T-cell (primary cell): ENCODE measurements at regions not wholly inside any gene's neighbourhood (a gene's known extent, or its start where the extent isn't known, plus 50 kb on each side); places are given as distances from the start of the nearest gene placed in this dataset.
"Not testable (repeated sequence)": the region's sequence is repeated elsewhere in the genome, so short reads cannot be mapped to it uniquely, and the experiment has no call there.

ENCODE experiments used
- ATAC-seq, 4 experiments: fragments of 200-7000 bp in 3 of 4; fragments of 150-1000 bp in 1 of 4; cut with Tn5 transposase; replicated peaks in 1 of 4; 1 replicate in 3 of 4; 2 replicates in 1 of 4; pipeline ENCODE4 v1.10.0; 2021; ENCODE audit warnings: moderate library complexity in 3 of 4, mild to moderate bottlenecking in 2 of 4, moderate number of reproducible peaks in 1 of 4
- CTCF ChIA-PET, 2 donors: fragments of 300-600 bp; sonication (Branson Sonifier 250); formaldehyde crosslinking; loops; one replicate each; lab custom pipeline; 2022; ENCODE audit warnings: antibody characterized with exemption in 2 of 2; lab: Charles Lee
- POLR2A ChIA-PET, 2 donors: fragments of 300-600 bp; sonication (Branson Sonifier 250); formaldehyde crosslinking; loops; one replicate each; lab custom pipeline; 2022; ENCODE audit warnings: antibody characterized with exemption in 2 of 2; lab: Charles Lee
- DNase-seq, 35 experiments: peaks; one replicate each; pipeline versions ENCODE4 v3.0.0 to v3.0.0-alpha.2; 2013 to 2023
- H3K27ac ChIP-seq: one replicate; pipeline ENCODE4 v1.5.1; 2013; ENCODE audit warnings: low read length
- H3K27me3 ChIP-seq, 2 experiments: replicated peaks in 1 of 2; 1 replicate in 1 of 2; 2 replicates in 1 of 2; pipeline versions ENCODE4 v1.6.1 to v1.7.0; 2013; ENCODE audit warnings: low read length in 1 of 2, mixed read lengths in 1 of 2; ENCODE audit not compliant: control insufficient read depth in 2 of 2, insufficient read depth in 2 of 2; ENCODE audit errors: extremely low read depth in 1 of 2
- H3K36me3 ChIP-seq, 2 donors: 1 replicate in 1 of 2; 2 replicates in 1 of 2; pipeline versions ENCODE4 v1.6.1 to v1.7.0; 2013; ENCODE audit warnings: low read length in 1 of 2; ENCODE audit not compliant: control insufficient read depth in 2 of 2, insufficient read depth in 1 of 2; ENCODE audit errors: extremely low read depth in 1 of 2
- H3K4me1 ChIP-seq, 2 experiments: 1 replicate in 1 of 2; 2 replicates in 1 of 2; pipeline versions ENCODE4 v1.6.1 to v1.7.0; 2013; ENCODE audit warnings: low read length in 2 of 2, mixed read lengths in 1 of 2; ENCODE audit not compliant: insufficient read depth in 2 of 2, control insufficient read depth in 1 of 2; ENCODE audit errors: extremely low read depth in 1 of 2
- H3K4me3 ChIP-seq, 2 donors: 1 replicate in 1 of 2; 2 replicates in 1 of 2; pipeline versions ENCODE4 v1.5.1 to v1.7.0; 2013; ENCODE audit warnings: mild to moderate bottlenecking in 2 of 2, low read length in 1 of 2, moderate library complexity in 1 of 2; ENCODE audit not compliant: control insufficient read depth in 1 of 2; ENCODE audit errors: extremely low read depth in 1 of 2
- H3K9me3 ChIP-seq: 2 replicates; pipeline ENCODE4 v1.7.0; 2013
- H3K27ac Mint-ChIP-seq, 2 donors: one replicate each; pipeline ENCODE4 v1.8.0; 2020 to 2021; ENCODE audit warnings: mild to moderate bottlenecking in 2 of 2, mixed read lengths in 2 of 2
- H3K27me3 Mint-ChIP-seq, 2 donors: one replicate each; pipeline ENCODE4 v1.8.0; 2021 to 2022; ENCODE audit warnings: mixed read lengths in 2 of 2
- H3K36me3 Mint-ChIP-seq: one replicate; pipeline ENCODE4 v1.8.0; 2021; ENCODE audit warnings: mixed read lengths
- H3K4me1 Mint-ChIP-seq, 3 donors: one replicate each; pipeline ENCODE4 v1.8.0; 2020 to 2022; ENCODE audit warnings: mixed read lengths in 3 of 3, mild to moderate bottlenecking in 1 of 3
- H3K4me3 Mint-ChIP-seq, 3 donors: one replicate each; pipeline ENCODE4 v1.8.0; 2020 to 2022; ENCODE audit warnings: mild to moderate bottlenecking in 3 of 3, mixed read lengths in 3 of 3, moderate library complexity in 3 of 3
- H3K9me3 Mint-ChIP-seq, 3 donors: one replicate each; pipeline ENCODE4 v1.8.0; 2020 to 2022; ENCODE audit warnings: mixed read lengths in 3 of 3
- WGBS: methylation state at CpG from one replicate; pipeline ENCODE4 v1.1.5; 2013; ENCODE audit warnings: missing lambda C conversion rate; ENCODE audit not compliant: insufficient coverage; 5-methylcytosine and 5-hydroxymethylcytosine counted together

DNA sequence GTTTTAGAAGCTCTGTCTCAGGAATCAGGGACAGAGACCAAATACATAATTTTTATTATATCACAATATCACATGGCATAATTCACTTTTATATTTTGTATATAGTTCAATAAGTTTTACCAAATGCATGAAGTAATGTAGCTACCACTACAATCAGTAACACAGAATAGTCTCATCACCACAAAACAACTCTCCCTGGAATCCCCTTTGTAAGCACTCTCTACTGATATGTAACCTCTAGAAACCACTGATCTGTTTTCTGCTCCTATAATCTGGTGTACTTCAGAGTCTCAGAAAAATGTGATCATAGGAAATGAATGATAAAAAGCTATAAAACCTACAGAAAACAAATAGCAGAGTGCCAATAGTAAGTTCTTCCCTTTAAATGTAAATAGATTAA is 1465.9 kb downstream of the SPATA31A7 start:
- H3K9me3 Mint-ChIP-seq, H3K27me3 ChIP-seq, DNase-seq, POLR2A ChIA-PET, H3K4me1 ChIP-seq, H3K36me3 Mint-ChIP-seq, ATAC-seq, H3K27ac ChIP-seq, H3K36me3 ChIP-seq, H3K4me3 Mint-ChIP-seq, CTCF ChIA-PET, H3K4me1 Mint-ChIP-seq, H3K9me3 ChIP-seq, H3K27me3 Mint-ChIP-seq, H3K27ac Mint-ChIP-seq, H3K4me3 ChIP-seq: not testable (repeated sequence)

DNA sequence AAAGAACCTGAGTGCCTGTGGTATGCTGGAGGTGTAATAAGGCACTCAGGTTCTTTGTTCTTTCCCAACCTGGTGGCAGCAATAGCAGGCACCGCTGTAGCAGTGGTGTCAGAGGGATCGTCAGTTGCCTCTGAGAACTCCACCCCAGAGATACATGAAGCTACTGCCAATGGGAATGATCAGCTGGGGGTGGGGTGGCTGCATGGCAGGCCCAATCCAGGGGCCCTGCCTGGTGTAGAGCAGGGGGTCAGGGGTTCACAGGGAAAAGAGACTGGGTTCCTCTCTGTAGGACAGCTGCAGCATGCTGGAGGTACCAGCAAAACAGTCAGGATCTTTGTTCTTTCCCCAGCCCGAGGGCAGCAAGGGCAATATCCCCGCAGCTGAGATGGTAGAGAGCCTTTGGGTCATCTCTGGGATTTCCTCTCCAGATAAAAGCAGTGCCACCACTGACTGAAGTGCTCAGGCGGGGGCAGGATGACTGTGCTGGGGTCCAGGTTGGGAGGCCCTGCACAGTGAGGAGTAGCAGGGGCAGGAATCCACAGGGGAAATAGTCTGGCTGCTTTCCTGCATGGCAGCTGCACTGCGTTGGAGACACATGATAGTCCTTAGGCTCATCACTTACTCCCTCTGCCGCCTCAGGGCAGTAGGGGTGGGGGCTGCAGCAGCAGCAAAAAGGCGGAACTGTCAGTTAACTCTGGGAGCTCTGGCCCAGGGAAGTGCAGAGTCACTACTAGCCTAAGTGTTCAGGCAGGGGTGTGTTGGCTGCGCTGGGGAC is 1473.1 kb downstream of the SPATA31A7 start:
- H3K4me3 ChIP-seq, H3K4me1 ChIP-seq, H3K4me3 Mint-ChIP-seq, H3K9me3 ChIP-seq, H3K27me3 ChIP-seq, H3K9me3 Mint-ChIP-seq, H3K27ac ChIP-seq, CTCF ChIA-PET, H3K27me3 Mint-ChIP-seq, H3K36me3 Mint-ChIP-seq, H3K27ac Mint-ChIP-seq, POLR2A ChIA-PET, H3K36me3 ChIP-seq, H3K4me1 Mint-ChIP-seq: not testable (repeated sequence)
- peak in 3 of 4 experiments; percentile 23 to 39 (median 27) for ATAC-seq
- WGBS, result no CpG with 5 or more reads among the region's 9 CpGs
- DNase-seq, result peak in 1 of 35 experiments; percentile 12

DNA sequence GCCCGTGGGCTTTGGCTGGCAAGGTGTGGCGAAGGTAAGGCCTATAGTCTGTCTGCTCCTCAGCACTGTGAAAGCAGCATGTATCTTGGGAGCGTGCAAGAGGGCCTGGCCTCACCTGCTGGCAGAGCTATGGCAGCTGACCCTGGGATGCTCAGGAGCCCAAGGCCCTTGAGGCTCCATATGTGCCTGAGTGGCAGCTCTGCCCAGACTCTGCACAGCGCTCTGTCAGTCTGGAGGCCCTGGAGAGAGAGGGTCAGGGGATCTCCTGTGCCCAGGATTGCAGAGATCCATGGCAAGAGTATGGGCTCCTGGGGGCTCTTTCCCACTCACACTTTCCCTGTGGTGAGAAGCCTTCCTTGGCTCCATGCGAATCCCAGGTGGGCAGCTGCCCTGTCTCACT is 1473.7 kb downstream of the SPATA31A7 start:
- peak in 2 of 4 experiments; percentile 7 to 14 for ATAC-seq
- not testable (repeated sequence) for H3K9me3 ChIP-seq
- no CpG with 5 or more reads among the region's 5 CpGs for WGBS

DNA sequence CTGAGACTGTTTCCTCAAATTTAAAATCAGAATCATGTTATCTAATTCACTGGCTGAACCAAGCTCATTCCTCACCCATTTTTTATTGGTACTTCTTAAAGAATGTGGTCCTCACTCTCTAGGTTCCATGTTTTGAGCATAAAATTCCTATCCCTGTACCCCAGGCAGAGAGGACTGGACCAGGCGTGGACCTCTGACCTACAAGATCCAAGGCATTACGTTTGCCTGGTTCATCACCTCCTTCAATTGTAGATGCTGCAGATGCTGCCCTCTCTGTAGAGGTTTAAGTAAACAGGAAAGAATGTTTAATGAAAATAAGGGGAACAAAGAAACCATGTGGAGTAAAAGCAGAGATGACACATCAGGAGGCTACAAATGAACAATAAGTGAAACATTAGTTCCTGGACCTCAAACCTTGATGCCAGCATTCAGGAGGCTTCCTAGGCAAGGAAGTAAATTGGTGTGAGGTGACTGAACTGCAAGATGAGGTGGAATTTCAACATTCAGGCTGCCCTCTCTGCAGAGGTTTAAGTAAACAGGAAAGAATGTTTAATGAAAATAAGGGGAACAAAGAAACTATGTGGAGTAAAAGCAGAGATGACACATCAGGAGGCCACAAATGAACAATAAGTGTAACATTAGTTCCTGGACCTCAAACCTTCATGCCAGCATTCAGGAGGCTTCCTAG is 1477.4 kb downstream of the SPATA31A7 start:
- H3K4me1 Mint-ChIP-seq, POLR2A ChIA-PET, ATAC-seq, H3K4me3 ChIP-seq, H3K36me3 Mint-ChIP-seq, H3K9me3 Mint-ChIP-seq, H3K4me1 ChIP-seq, H3K36me3 ChIP-seq, H3K27ac ChIP-seq, H3K4me3 Mint-ChIP-seq, H3K27me3 Mint-ChIP-seq, CTCF ChIA-PET, H3K27ac Mint-ChIP-seq, H3K27me3 ChIP-seq, H3K9me3 ChIP-seq, DNase-seq: not testable (repeated sequence)
- no CpG with 5 or more reads among the region's 2 CpGs for WGBS

More for the DNA sequence above, 1473.7 kb downstream of the SPATA31A7 start:
- H3K27ac ChIP-seq, H3K27ac Mint-ChIP-seq, H3K4me1 ChIP-seq, H3K4me3 ChIP-seq, POLR2A ChIA-PET, H3K36me3 ChIP-seq, H3K36me3 Mint-ChIP-seq, CTCF ChIA-PET, H3K27me3 Mint-ChIP-seq, H3K4me1 Mint-ChIP-seq, DNase-seq, H3K4me3 Mint-ChIP-seq, H3K27me3 ChIP-seq, H3K9me3 Mint-ChIP-seq: not testable (repeated sequence)

DNA sequence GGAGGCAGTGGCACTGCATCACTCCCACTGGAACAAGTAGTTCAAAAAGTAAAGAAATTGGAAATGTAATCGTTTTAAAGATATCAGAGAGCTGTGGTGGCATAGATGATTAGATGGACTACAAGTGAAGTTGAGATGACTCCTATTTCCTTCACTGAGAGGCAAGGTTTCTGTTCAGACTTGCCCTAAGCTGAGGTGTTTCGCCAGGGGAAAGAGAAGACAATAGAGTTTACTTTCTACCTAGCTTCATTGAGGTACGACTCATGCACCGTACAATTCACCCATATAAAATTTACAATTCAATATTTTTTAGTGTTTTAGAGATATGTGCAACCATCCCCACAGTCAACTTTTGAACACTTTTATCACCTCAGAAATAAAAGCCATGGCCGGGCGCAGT is 1487.2 kb downstream of the SPATA31A7 start:
- WGBS, result no CpG with 5 or more reads among the region's 6 CpGs
- ATAC-seq, H3K4me1 Mint-ChIP-seq, H3K4me1 ChIP-seq, H3K27ac Mint-ChIP-seq, H3K27me3 ChIP-seq, CTCF ChIA-PET, POLR2A ChIA-PET, H3K36me3 ChIP-seq, H3K9me3 Mint-ChIP-seq, H3K4me3 Mint-ChIP-seq, H3K36me3 Mint-ChIP-seq, H3K9me3 ChIP-seq, H3K27ac ChIP-seq, H3K27me3 Mint-ChIP-seq, H3K4me3 ChIP-seq, DNase-seq: not testable (repeated sequence)

DNA sequence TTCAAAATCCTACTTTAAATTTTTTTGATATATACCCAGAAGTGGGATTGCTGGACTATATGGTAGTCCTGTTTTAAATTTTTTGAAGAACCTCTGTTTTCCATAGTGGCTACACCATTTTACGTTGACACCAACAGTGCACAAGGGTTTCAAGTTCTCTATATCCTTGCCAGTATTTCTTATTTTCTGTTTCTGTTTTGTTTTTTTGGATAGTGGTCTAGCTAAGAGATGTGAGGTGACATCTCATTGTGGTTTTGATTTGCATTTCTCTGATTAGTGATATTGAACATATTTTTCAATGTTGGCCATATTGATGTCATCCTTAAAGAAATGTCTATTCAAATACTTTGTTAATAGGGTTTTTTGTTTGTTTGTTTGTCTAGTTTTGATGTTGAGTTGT is 1488.5 kb downstream of the SPATA31A7 start:
- H3K27me3 Mint-ChIP-seq, H3K27ac ChIP-seq, H3K36me3 ChIP-seq, H3K9me3 ChIP-seq, H3K4me1 Mint-ChIP-seq, ATAC-seq, H3K27me3 ChIP-seq, DNase-seq, H3K36me3 Mint-ChIP-seq, H3K4me3 ChIP-seq, POLR2A ChIA-PET, H3K27ac Mint-ChIP-seq, H3K4me1 ChIP-seq, CTCF ChIA-PET, H3K4me3 Mint-ChIP-seq, H3K9me3 Mint-ChIP-seq: not testable (repeated sequence)
- WGBS, result no CpG with 5 or more reads among the region's 1 CpG
